Body of pancreas (tissue), 4 donors: ENCODE measurements at regions not wholly inside any gene's neighbourhood (a gene's known extent, or its start where the extent isn't known, plus 50 kb on each side); places are given as distances from the start of the nearest gene placed in this dataset.

ENCODE experiments used
- ATAC-seq: fragments of 150-250 bp; one replicate; pipeline ENCODE4 v1.9.1; 2016
- DNase-seq, 4 donors: peaks; one replicate each; pipeline ENCODE4 v3.0.0-alpha.2; 2019
- H3K27ac ChIP-seq, 4 donors: fragments of 200-600 bp; sonication (generic); 1 replicate in 3 of 4; 2 replicates in 1 of 4; pipeline versions ENCODE4 v1.5.1 to v1.6.1; 2016 to 2019; ENCODE audit warnings: mild to moderate bottlenecking in 1 of 4, mixed read lengths in 1 of 4, moderate library complexity in 1 of 4
- H3K27me3 ChIP-seq, 2 donors: fragments of 200-600 bp; sonication (generic); one replicate each; pipeline ENCODE4 v1.6.0; 2016; ENCODE audit warnings: mild to moderate bottlenecking in 1 of 2
- H3K36me3 ChIP-seq, 2 donors: fragments of 200-600 bp; sonication (generic); replicated peaks in 1 of 2; 2 replicates each; pipeline ENCODE4 v1.5.1; 2016; ENCODE audit warnings: low read depth in 2 of 2; ENCODE audit not compliant: insufficient read depth in 1 of 2
- H3K4me1 ChIP-seq: fragments of 200-600 bp; sonication (generic); one replicate; pipeline ENCODE4 v1.6.0; 2016
- H3K4me3 ChIP-seq, 2 donors: fragments of 200-600 bp; sonication (generic); 1 replicate in 1 of 2; 2 replicates in 1 of 2; pipeline ENCODE4 v1.5.1; 2016 to 2019
- H3K9me3 ChIP-seq, 3 donors: fragments of 200-600 bp; sonication (generic); 1 replicate in 2 of 3; 2 replicates in 1 of 3; pipeline ENCODE4 v1.5.1; 2016
- CTCF ChIP-seq, 7 experiments: fragments of 450-650 bp in 4 of 7; fragments of 200-600 bp in 3 of 7; sonication (generic) in 3 of 7; IDR thresholded peaks; one replicate each; pipeline ENCODE4 v1.5.1; 2016 to 2019; ENCODE audit warnings: antibody characterized with exemption in 7 of 7
- POLR2A ChIP-seq, 3 donors: fragments of 450-650 bp; IDR thresholded peaks; one replicate each; pipeline ENCODE4 v1.6.1; 2016; ENCODE audit warnings: antibody characterized with exemption in 3 of 3, mild to moderate bottlenecking in 2 of 3
- WGBS, 2 donors: methylation state at CpG; one replicate each; pipeline ENCODE4 v1.1.5; 2017; 5-methylcytosine and 5-hydroxymethylcytosine counted together
- intact Hi-C: fragments of 100-400 bp; cut with DNase I; formaldehyde crosslinking; loops from one replicate; pipeline ENCODE4 v1.15.1; 2023

GRCh38 chr3:53944028-53944427 is 52.4 kb upstream of the SELENOK start:
- TF ChIP-seq CTCF (IDR thresholded peaks at IDR 0.05) (no peak), POLR2A (IDR thresholded peaks at IDR 0.05) (no peak)
- ATAC-seq: no peak
- WGBS, 2 donors: 71% methylated on average over 3 of the region's 3 CpGs

DNA sequence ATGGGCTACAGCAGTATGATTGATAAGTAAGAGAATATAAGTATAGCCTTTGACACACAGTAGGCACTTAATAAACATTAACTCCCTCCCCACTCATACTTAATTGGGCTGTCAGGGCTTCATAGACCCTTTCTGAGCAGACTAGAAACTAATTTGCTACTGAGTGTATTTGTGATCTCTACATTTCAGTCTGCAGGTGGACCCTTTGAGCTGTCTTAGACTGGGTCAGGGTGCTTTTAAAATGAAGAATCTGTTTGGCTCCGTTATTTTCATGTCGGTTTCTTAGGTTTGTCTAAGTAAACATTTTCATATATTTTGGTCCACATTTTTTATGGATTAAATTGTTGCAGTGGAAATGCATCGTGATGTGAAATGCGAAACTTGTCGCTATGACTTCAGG is 50.3 kb upstream of the SELENOK start:
- DNase-seq (no peak), ATAC-seq (no peak)
- intact Hi-C loops: no loop called here
- H3K27me3 ChIP-seq: peaks cover 0 to 5% of the 10 kb centered on the region in 2 donors
- whole genome bisulfite sequencing, 2 donors: 43 to 50% methylated on average over 5 of the region's 5 CpGs
- H3K4me1 ChIP-seq: no peaks in the 10 kb centered on the region
- no peak overlapping the region for H3K4me3 ChIP-seq
- no peak overlapping the region for H3K27ac ChIP-seq
- H3K9me3 ChIP-seq: peaks cover 0 to 6% (median 0%) of the 10 kb centered on the region in 3 donors
- TF ChIP-seq CTCF (IDR thresholded peaks at IDR 0.05) (no peak), POLR2A (IDR thresholded peaks at IDR 0.05) (no peak)
- H3K36me3 ChIP-seq: no peaks in the 10 kb centered on the region

More at GRCh38 chr3:53944028-53944427, 52.4 kb upstream of the SELENOK start:
- Histone ChIP-seq H3K4me1 (no peaks in the 10 kb centered on the region), H3K27ac (no peak overlapping the region), H3K27me3 (peaks cover 0 to 3% of the 10 kb centered on the region in 2 donors), H3K9me3 (peaks cover 0 to 6% (median 0%) of the 10 kb centered on the region in 3 donors), H3K4me3 (no peak overlapping the region), H3K36me3 (no peaks in the 10 kb centered on the region)
- intact Hi-C loops: no loop called here
- DNase-seq: no peak
